GM18873 (cell line): ENCODE measurements at regions not wholly inside any gene's neighbourhood (a gene's known extent, or its start where the extent isn't known, plus 50 kb on each side); places are given as distances from the start of the nearest gene placed in this dataset.
A peak's percentile ranks its signal among the peaks of the same experiment; 100 is the strongest.

Experiments used
- ATAC-seq: cut with Tn5 transposase; IDR thresholded peaks from one replicate; pipeline ENCODE4 v1.9.1; 2021; ENCODE audit warnings: mild to moderate bottlenecking, moderate library complexity, moderate number of reproducible peaks; ENCODE audit not compliant: unreplicated experiment, low FRiP score

DNA sequence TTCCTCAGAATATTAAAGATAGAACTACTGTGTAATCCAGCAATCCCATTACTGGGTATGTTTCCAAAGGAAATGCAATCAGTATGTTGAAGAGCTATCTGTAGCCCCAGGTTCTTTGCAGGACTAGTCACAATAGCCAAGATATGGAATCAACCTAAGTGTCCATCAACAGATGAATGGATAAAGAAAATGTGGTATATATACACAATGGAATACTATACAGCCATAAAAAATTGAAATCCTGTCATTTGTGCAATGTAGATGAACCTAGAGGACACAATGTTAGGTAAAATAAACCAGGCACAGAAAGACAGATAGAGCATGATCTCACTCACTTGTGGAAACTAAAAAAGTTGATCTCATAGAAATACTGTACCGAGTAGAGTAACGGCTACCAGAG, 306.0 kb upstream of the MARCKS start:
- ATAC-seq, result no peak

DNA sequence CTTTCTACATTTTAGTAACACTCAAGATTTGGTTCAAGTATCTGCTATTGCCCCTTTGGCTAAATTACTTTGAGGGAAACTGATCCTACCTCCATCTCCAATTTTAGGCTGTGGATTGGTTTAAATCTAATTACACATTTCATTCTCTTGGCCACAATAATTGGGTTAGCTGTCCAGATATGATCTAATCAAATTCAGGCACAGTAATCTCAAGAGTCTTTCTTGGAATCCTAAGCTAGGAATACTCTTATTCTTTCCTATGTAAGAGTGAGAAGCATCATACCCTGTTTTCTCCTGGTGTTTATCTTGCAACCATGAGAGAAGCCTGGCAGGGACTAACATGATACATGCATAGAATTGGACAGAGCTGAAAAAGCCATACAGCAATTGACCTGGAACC, 300.4 kb upstream of the MARCKS start:
- no peak for ATAC-seq

GRCh38 chr6:113558431-113558830, 298.7 kb upstream of the MARCKS start:
- no peak for ATAC-seq

DNA sequence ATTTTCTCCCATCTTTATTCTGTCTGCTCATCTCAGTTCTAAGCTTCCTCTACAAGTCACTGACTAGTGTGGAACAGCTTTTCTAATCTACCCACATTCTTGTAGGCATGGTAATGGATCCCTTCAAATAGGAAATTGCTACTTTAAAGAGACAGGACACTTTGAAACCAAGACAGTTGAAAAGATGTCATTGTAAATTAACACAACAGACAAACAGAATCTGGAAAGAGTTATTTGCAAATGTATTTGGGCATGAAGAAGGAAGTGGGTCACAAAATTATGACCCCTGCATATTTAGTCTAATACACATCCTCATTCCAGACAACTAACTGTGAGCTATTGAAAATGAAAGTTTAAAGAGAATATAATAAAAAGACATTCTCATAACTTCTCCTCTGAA, 298.2 kb upstream of the MARCKS start:
- no peak for ATAC-seq

DNA sequence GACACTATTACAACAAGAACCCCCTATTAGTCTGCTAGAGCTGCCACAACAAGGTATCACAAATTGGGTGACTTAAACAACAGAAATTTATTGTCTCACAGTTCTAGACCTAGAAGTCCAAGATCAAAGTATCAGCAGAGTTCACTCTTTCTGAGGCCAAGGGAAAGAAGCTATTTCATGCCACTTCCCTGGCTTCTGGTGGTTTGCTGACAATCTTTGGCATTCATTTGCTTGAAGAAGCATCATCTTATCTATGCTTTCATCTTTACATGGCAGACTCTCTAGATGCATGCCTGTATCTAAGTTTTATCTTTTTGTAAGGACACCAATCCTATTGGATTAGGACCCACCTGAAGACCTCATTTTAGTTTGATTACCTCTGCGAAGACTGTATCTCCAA, 296.8 kb upstream of the MARCKS start:
- no peak for ATAC-seq

GRCh38 chr6:113560908-113561307, 296.2 kb upstream of the MARCKS start:
- ATAC-seq, result no peak

DNA sequence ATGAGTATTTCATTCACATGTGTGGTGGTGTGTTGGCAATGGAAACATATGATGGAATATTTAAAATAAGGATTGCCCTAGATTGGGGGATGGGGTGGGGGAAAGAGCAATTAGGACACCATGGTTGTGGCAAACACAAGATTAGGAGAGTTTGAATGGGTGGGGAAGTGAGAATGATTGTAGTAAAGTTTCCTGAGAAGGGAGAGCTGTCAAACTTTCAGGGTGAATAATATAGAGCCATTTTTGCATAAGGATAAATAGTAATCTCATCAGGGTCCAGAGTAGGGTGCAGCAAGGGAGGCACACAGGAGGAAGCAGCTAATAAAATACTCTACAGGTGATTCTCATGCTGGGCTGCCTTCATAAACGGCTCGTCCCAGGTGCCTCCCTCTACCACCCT, 294.9 kb upstream of the MARCKS start:
- no peak for ATAC-seq

DNA sequence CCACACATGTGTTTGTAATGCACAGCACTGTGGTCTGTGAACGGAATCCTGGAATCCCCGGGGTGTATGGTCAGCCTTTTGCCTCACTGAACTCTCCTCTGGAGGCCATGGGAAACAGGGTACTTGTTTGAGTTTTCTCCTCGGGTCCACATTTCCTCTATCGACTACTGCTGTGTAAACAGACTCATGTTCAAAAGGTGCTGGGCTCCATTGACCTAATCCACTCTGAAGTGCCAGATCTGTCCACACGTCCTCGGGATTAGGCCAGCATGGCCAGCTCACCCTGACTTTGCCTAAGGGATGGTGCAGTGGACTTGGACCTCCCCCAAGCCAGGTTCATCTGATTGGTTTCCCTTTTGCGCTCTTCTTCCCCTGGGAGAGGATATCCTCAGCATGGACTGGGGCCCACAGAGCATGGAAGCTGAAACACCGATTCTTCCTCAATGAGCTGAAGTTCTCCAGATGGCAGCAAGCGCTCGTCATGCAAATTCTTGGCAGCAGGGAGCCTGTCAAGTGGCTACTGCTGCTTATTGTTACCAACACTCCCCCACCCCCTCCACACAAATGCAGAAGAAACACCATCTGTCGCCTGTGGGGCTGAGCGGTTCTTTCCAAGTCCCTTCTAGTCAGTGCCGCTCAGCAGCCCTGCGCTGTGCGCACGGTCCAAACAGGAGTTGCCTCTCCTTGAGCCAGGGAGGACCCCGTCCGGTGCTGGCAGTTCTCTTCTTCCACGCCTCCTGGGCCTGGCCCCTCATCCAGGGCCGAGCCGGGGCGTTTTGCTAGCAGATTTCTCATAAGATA, 292.6 kb upstream of the MARCKS start:
- ATAC-seq, result peak; percentile 66

DNA sequence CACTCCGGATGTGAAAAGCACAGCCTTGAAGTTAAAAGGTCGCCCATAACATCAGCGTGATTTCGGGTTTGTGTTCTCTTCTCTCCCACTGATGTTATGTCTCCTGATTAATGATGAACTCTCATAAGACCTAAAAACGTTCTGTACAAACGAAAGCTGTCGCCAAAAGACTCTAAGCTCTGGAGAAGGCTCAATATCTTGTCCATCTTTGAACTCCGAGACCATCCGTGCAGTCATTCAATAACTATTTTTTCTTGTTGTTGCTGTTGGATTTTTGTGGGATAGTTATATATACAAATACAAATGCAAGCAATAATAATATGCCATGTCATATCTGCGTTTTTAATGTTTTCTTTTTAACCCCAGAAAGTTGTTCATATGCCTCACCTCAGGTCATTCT, 291.8 kb upstream of the MARCKS start:
- no peak for ATAC-seq

- ATAC-seq, result no peak
Observed at GRCh38 chr6:113570161-113570560, 287.0 kb upstream of the MARCKS start.

DNA sequence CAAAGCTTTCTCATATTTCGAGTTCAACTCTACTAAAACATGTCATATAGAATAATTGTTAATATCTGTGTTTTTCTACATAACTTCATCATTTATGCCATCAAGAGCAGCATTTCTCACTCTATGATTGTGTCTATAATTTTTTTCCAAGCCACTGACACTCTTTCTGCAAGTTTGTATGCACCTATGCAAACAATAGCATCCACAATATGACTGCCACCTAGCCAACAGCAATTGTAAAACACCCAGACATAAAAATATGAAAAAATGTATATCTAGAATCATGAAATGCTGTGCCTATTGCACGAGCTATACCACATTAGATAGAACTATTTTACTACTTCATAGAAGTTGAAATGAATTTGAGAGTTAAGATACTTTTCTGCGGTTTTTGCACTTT, 286.5 kb upstream of the MARCKS start:
- ATAC-seq, result no peak

DNA sequence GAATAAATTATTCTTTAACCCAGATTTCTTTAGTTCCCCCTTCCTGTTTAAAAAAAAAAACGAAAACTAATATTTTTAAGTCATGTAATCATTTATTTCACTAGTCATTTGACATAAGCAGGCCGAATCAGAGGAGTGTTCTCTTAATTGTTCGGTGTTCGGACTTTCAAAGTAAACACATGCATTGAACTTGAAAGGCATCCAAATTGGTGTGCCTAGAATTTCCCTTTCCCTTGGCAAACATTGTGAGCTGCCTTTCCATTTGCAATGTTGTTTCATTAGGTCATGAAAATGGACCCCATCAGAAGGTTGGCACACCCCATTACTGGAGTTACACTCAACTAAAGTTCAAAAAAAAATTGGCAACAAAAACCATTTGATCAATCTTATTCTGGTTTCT, 283.0 kb upstream of the MARCKS start:
- no peak for ATAC-seq

DNA sequence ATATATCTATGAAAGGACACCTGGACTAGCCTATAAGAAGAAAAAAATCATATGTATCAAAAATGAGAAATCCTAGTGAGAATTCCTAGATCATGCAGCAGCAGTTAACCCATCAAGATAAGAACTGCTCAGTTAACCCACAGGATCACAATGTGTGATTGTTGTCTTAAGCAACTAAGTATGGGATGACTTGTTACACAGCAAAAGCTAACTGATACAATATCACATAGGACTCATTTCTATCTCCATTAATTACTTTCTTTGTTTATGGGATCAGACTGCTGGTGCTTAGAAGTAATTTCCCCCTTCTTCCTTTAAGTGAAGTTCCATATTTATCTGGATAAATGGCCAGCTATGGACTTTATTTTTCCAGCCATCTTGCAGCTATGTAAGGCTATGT, 280.8 kb upstream of the MARCKS start:
- no peak for ATAC-seq

GRCh38 chr6:113578691-113579090, 278.5 kb upstream of the MARCKS start:
- ATAC-seq, result no peak

DNA sequence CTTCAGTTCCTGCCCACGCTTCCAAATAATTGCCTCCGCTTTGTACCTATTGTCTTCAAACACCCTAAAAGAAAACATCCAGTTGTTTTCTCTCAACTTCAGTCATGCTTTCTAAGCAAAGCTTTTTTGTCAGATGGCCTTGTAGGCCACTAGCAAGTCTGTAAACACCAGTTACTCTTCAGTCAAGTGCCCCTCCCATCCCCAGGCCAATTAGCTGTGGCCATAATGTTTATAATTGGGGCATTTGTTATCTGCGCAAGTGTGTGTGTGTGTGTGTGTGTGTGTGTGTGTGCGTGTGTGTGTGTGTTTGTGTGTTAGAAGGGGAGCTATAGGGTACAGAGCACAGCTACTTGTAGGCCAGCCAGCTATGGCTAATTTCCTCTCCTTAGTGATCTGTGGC, 272.4 kb upstream of the MARCKS start:
- no peak for ATAC-seq

- ATAC-seq, result no peak
Observed at GRCh38 chr6:113585246-113585645, 271.9 kb upstream of the MARCKS start.

DNA sequence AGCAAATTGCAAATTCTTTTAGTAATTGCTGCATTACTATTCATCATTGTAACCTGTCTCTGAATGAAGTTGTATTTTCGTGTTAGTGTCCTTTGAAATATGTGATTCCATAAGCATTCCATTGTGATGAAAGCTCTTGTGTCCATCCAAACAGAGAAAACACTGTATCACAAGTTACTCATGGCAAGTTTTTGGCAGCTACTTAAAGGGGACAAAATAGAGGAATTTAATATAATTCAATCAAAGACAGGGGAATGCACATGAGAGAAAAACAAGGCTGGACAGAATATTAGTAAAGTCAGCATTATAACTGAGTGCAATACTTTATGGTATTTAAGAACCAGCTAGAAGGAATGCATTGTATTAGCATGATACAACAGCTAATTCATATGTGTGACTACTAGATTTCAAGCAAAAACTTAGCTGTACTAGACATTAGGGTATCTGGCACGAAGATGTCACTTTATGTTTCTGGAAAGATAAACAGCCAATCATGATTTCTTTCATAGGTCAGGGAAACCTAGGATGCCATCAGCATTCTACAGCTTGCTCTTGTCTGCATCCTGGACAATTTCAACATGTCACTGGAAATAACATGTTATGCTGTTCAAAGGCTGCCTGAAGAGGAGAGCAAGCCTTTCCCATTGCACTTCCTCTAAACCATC, 270.6 kb upstream of the MARCKS start:
- no peak for ATAC-seq

DNA sequence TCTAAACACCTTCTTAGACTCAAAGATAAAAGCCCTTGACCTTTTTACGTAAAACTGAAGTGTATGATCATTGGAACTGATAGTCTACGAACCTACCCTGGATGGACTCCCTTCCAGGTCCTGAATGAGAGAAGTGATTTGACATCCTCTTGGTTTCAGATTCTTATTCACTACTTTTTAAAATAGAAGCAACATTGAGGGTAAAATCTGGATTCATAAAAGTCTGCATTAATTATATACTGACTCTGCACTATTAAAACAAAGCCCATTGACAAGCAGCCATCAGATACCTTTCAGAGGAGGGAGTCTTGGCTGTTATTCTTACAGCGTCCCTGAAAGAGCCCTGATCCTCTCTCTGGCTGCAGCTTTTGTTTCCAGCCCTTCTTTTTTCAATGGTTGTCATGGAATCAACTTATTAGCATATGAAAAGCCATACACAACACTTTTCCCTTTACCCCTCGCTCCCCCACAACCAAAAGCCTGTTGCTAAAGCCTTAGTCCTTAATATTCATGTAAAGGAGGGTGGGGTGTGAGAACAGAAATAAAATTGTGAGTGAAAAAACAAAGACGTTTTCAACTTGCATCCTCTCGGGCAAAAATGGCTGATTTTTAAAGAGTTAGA, 270.0 kb upstream of the MARCKS start:
- no peak for ATAC-seq

GRCh38 chr6:113588646-113589045, 268.5 kb upstream of the MARCKS start:
- ATAC-seq, result no peak

DNA sequence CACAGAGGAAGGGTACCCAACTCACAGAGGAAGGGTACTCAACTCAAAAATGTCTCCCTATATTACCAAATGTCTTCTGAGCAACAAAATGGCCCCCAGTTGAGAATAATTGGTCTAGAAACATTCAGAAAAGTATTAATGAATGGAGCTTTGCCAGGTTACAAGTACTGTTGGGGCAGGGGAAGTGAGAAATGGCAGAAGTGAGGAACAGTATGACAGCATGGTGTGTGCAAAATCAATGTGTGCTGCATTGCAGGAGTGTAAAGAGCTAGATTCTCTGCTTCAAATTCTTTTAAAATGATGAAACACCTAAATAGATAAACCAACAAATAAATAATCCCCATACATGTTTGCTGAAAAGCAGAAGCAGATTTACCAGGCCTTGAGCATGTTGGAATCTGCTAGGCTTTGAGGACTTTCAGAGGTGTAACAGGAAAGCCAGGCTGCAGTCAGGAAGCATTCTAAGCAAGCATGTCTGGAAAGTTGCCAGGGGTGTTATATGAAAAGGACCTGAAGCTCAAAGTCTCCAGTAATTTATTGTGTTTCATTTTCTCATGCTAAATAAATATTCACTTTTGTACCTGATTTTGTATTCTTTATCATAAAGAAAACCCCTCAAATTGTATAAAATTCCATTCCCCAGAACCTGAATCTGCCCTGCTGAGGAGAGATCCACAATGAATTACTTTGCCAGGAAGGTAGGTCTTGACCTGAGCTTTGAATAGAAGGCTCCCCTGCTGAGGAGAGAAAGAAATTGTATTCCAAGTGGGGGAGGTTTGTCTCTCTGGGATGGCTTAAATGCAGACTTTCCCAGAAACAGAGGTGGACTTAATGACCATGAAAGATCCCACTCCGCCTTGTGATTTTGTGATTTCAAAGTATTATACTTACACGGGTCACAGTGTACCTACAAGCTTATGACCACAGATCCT, 265.0 kb upstream of the MARCKS start:
- ATAC-seq, result no peak

- ATAC-seq, result no peak
Observed at GRCh38 chr6:113594726-113595125, 262.4 kb upstream of the MARCKS start.
